K562 (cell line): ENCODE measurements at regions not wholly inside any gene's neighbourhood (a gene's known extent, or its start where the extent isn't known, plus 50 kb on each side); places are given as distances from the start of the nearest gene placed in this dataset.

Experiments used
- ATAC-seq: fragments of 200-7000 bp; cut with Tn5 transposase; 3 replicates; pipeline ENCODE4 v1.9.1; 2020; ENCODE audit warnings: moderate library complexity
- BruUV-seq: library from RNA; stranded (reverse); fragments of 400-500 nt; replicated peaks from 2 replicates; lab custom pipeline; 2021; lab: Mats Ljungman, UMichigan
- CTCF ChIA-PET: fragments of 300-600 bp; formaldehyde crosslinking; extraction: SDS; loops from one replicate; lab custom pipeline; 2021; ENCODE audit warnings: low intra/inter-chr PET ratio; lab: Yijun Ruan, JAX
- POLR2A ChIA-PET: fragments of 300-600, 350-650 bp; sonication (Branson Sonifier 250); formaldehyde crosslinking; extraction: SDS; loops from one replicate; lab custom pipeline; 2021; ENCODE audit warnings: antibody characterized with exemption, inconsistent platforms; lab: Yijun Ruan, JAX
- DNase-seq, 4 experiments: peaks; one replicate each; pipeline versions ENCODE4 v3.0.0 to v3.0.0-alpha.2; 2011 to 2018; ENCODE audit warnings: low spot score in 3 of 4, mixed read lengths in 3 of 4; ENCODE audit errors: extremely low read depth in 1 of 4
- FAIRE-seq: peaks from 2 replicates; lab custom pipeline; 2011; peaks lifted over from hg19 to GRCh38; lab: Jason Lieb, UNC
- H2AFZ ChIP-seq: 2 replicates; pipeline ENCODE4 v1.6.0; 2011; ENCODE audit warnings: low read depth, low read length, control low read depth, inconsistent platforms
- H3K27ac ChIP-seq: fragments of 200-600 bp; 3 replicates; pipeline ENCODE4 v1.8.0; 2011; ENCODE audit warnings: low read depth, mild to moderate bottlenecking, control low read depth, inconsistent platforms, low read length, moderate library complexity, mixed read lengths; ENCODE audit errors: extremely low read depth
- H3K27me3 ChIP-seq, 2 experiments: fragments of 300-600 bp in 1 of 2; 2 replicates in 1 of 2; 3 replicates in 1 of 2; pipeline versions ENCODE4 v1.6.0 to v1.8.0; 2011; ENCODE audit warnings: inconsistent platforms in 2 of 2, low read length in 2 of 2, mild to moderate bottlenecking in 1 of 2, mixed read lengths in 1 of 2, moderate library complexity in 1 of 2; ENCODE audit not compliant: control insufficient read depth in 2 of 2, insufficient read depth in 2 of 2
- H3K36me3 ChIP-seq: fragments of 300-600 bp; 3 replicates; pipeline ENCODE4 v1.8.0; 2011; ENCODE audit warnings: mild to moderate bottlenecking, low read length, inconsistent platforms; ENCODE audit not compliant: control insufficient read depth, insufficient read depth
- H3K4me1 ChIP-seq, 2 experiments: fragments of 200-600 bp in 1 of 2; replicated peaks in 1 of 2; 2 replicates in 1 of 2; 3 replicates in 1 of 2; pipeline versions ENCODE4 v1.5.1 to v1.8.0; 2011; ENCODE audit warnings: inconsistent platforms in 2 of 2, low read length in 2 of 2, mild to moderate bottlenecking in 1 of 2, mixed read lengths in 1 of 2, moderate library complexity in 1 of 2; ENCODE audit not compliant: control insufficient read depth in 2 of 2, insufficient read depth in 2 of 2
- H3K4me2 ChIP-seq: 2 replicates; pipeline ENCODE4 v1.6.1; 2011; ENCODE audit warnings: low read length, control low read depth, inconsistent platforms, mixed read lengths; ENCODE audit not compliant: insufficient read depth
- H3K4me3 ChIP-seq: fragments of 200-600 bp; sonication (generic), shearing (Covaris generic); 2 replicates; pipeline ENCODE4 v1.5.1; 2016; ENCODE audit warnings: control low read depth, inconsistent platforms
- H3K79me2 ChIP-seq: fragments of 200-600 bp; 3 replicates; pipeline ENCODE4 v1.8.0; 2011; ENCODE audit warnings: low read length, inconsistent platforms; ENCODE audit not compliant: control insufficient read depth, insufficient read depth
- H3K9ac ChIP-seq, 2 experiments: 2 replicates each; pipeline versions ENCODE4 v1.6.0 to v1.6.1; 2011; ENCODE audit warnings: low read depth in 2 of 2, low read length in 2 of 2, control low read depth in 1 of 2, inconsistent platforms in 1 of 2, mild to moderate bottlenecking in 1 of 2, mixed read lengths in 1 of 2; ENCODE audit not compliant: insufficient read depth in 1 of 2
- H3K9me1 ChIP-seq: one replicate; pipeline ENCODE4 v1.6.0; 2011; ENCODE audit warnings: inconsistent platforms, mild to moderate bottlenecking, low read length, moderate library complexity; ENCODE audit not compliant: control insufficient read depth, insufficient read depth
- H3K9me3 ChIP-seq: replicated peaks from 2 replicates; pipeline ENCODE4 v1.5.1; 2011; ENCODE audit warnings: low read depth, low read length, inconsistent platforms; ENCODE audit not compliant: control insufficient read depth, insufficient read depth
- H4K20me1 ChIP-seq: replicated peaks from 2 replicates; pipeline ENCODE4 v1.6.1; 2011; ENCODE audit warnings: low read length, inconsistent platforms, mixed read lengths; ENCODE audit not compliant: control insufficient read depth, insufficient read depth
- C11orf30 ChIP-seq: fragments of 450-650 bp; IDR thresholded peaks from 2 replicates; pipeline ENCODE4 v1.6.1; 2016; ENCODE audit warnings: low read depth, mild to moderate bottlenecking
- CHD1 ChIP-seq: fragments of 200-600 bp; sonication (generic); IDR thresholded peaks from one replicate; pipeline ENCODE4 v1.6.1; 2012; ENCODE audit warnings: mild to moderate bottlenecking, moderate library complexity, low read length, inconsistent platforms
- EHMT2 ChIP-seq: fragments of 450-650 bp; IDR thresholded peaks from 2 replicates; pipeline ENCODE4 v1.6.1; 2018; ENCODE audit warnings: antibody characterized with exemption
- FIP1L1 ChIP-seq: fragments of 200-400 bp; formaldehyde crosslinking; IDR thresholded peaks from 2 replicates; pipeline ENCODE4 v1.6.1; 2018; ENCODE audit warnings: mild to moderate bottlenecking, low read depth, low read length; ENCODE audit not compliant: poor library complexity, severe bottlenecking
- FOXJ3 ChIP-seq: sonication (generic); formaldehyde crosslinking; IDR thresholded peaks from 2 replicates; pipeline ENCODE4 v1.4.0; 2020; ENCODE audit warnings: mild to moderate bottlenecking, missing genetic modification reagents
- MEF2A ChIP-seq: IDR thresholded peaks from 2 replicates; pipeline ENCODE4 v1.6.1; 2011; ENCODE audit warnings: low read depth, mild to moderate bottlenecking, low read length, moderate library complexity; ENCODE audit not compliant: control insufficient read depth
- RAD21 ChIP-seq, 2 experiments: fragments of 250-450 bp in 1 of 2; fragments of 450-650 bp in 1 of 2; sonication (Bioruptor Pico) in 1 of 2; formaldehyde crosslinking in 1 of 2; IDR thresholded peaks in 1 of 2; conservative IDR thresholded peaks in 1 of 2; 2 replicates each; pipeline versions ENCODE4 v1.4.0 to v1.8.0; 2020 to 2022; ENCODE audit warnings: mild to moderate bottlenecking in 2 of 2, moderate library complexity in 1 of 2
- RREB1 ChIP-seq: fragments of 250-450 bp; sonication (Bioruptor Pico); IDR thresholded peaks from 2 replicates; pipeline ENCODE4 v1.4.0; 2020
- SMAD2 ChIP-seq: fragments of 150-350 bp; IDR thresholded peaks from 2 replicates; pipeline ENCODE4 v1.6.1; 2014; ENCODE audit warnings: low read depth, mild to moderate bottlenecking, low read length
- SNRNP70 ChIP-seq: fragments of 200-400 bp; formaldehyde crosslinking; optimal IDR thresholded peaks from 2 replicates; pipeline ENCODE3; 2017; ENCODE audit warnings: low read depth, low read length
- ZNF12 ChIP-seq: sonication (generic); formaldehyde crosslinking; IDR thresholded peaks from 2 replicates; pipeline ENCODE4 v1.4.0; 2020; ENCODE audit warnings: mild to moderate bottlenecking, missing genetic modification reagents
- WGBS: fragments of 100-300 bp; shearing (Covaris generic); methylation state at CpG from one replicate; pipeline ENCODE4 v1.1.6; 2016; ENCODE audit warnings: low coverage, mixed read lengths; ENCODE audit not compliant: insufficient coverage; ENCODE audit errors: missing lambda C conversion rate; 5-methylcytosine and 5-hydroxymethylcytosine counted together
- in situ Hi-C: fragments of 300-500 bp; cut with MboI; formaldehyde crosslinking; loops from 4 replicates; pipeline ENCODE4 v1.15.0; 2018; ENCODE audit warnings: inconsistent platforms, mixed read lengths
- intact Hi-C: fragments of 100-400 bp; cut with micrococcal nuclease; formaldehyde crosslinking; loops from 2 replicates; pipeline ENCODE4 v1.14.2; 2022

GRCh38 chr15:23913081-23913480 is 226.0 kb upstream of the NDN start:
- CTCF ChIA-PET, result no interaction called here
- H3K9ac ChIP-seq, result no peak overlapping the region
- no peak for TF ChIP-seq ZNF12 (CRISPR knock-in tag)
- no peak for TF ChIP-seq FIP1L1
- TF ChIP-seq MEF2A, result no peak
- no peak for TF ChIP-seq SNRNP70
- no peak for TF ChIP-seq CHD1
- H3K4me2 ChIP-seq, result no peak overlapping the region
- 0% methylated on average over 5 of the region's 5 CpGs for WGBS
- H2AFZ ChIP-seq, result no peak overlapping the region
- no peak overlapping the region for H3K27ac ChIP-seq
- BruUV-seq, result no TSS peak
- H4K20me1 ChIP-seq, result no peaks in the 10 kb centered on the region
- POLR2A ChIA-PET, result no interaction called here
- DNase-seq (no peak), FAIRE-seq (no peak), ATAC-seq (no peak)
- H3K4me3 ChIP-seq, result no peak overlapping the region
- intact Hi-C loops (no loop called here), in situ Hi-C loops (no loop called here)
- H3K36me3 ChIP-seq, result no peaks in the 10 kb centered on the region
- H3K9me1 ChIP-seq, result no peaks in the 10 kb centered on the region
- H3K4me1 ChIP-seq, result no peaks in the 10 kb centered on the region
- no peaks in the 10 kb centered on the region for H3K27me3 ChIP-seq
- no peaks in the 10 kb centered on the region for H3K79me2 ChIP-seq
- H3K9me3 ChIP-seq, result no peaks in the 10 kb centered on the region

GRCh38 chr15:23913635-23914034 is 226.5 kb upstream of the NDN start:
- H4K20me1 ChIP-seq, result no peaks in the 10 kb centered on the region
- no peak overlapping the region for H3K9ac ChIP-seq
- intact Hi-C loops, result no loop called here
- no peaks in the 10 kb centered on the region for H3K79me2 ChIP-seq
- no TSS peak for BruUV-seq
- no peak for ATAC-seq
- 0% methylated on average over 1 of the region's 1 CpG for WGBS
- FAIRE-seq, result no peak
- H3K36me3 ChIP-seq, result no peaks in the 10 kb centered on the region
- no peak overlapping the region for H2AFZ ChIP-seq
- ChIA-PET CTCF (no interaction called here), POLR2A (no interaction called here)
- no peak overlapping the region for H3K27ac ChIP-seq
- H3K4me2 ChIP-seq, result no peak overlapping the region
- H3K9me3 ChIP-seq, result no peaks in the 10 kb centered on the region
- no peak for DNase-seq
- in situ Hi-C loops, result no loop called here
- no peaks in the 10 kb centered on the region for H3K27me3 ChIP-seq
- H3K4me3 ChIP-seq, result no peak overlapping the region
- no peaks in the 10 kb centered on the region for H3K9me1 ChIP-seq
- H3K4me1 ChIP-seq, result no peaks in the 10 kb centered on the region
- TF ChIP-seq FOXJ3 (CRISPR knock-in tag) (no peak), RREB1 (CRISPR knock-in tag) (no peak), SMAD2 (no peak), RAD21 (CRISPR knock-in tag; conservative IDR thresholded peaks at IDR 0.05 in 1 of 2, IDR thresholded peaks at IDR 0.05 in 1 of 2) (no peak), EHMT2 (no peak), C11orf30 (no peak)
